ENCODE measurements at regions not wholly inside any gene's neighbourhood (a gene's known extent, or its start where the extent isn't known, plus 50 kb on each side); places are given as distances from the start of the nearest gene placed in this dataset.

GRCh38 chr5:93243481-93243880 lies 337.5 kb downstream of the NR2F1-AS1 start:
- TF ChIP-seq GATA3 (IDR thresholded peaks at IDR 0.05; ENCODE audit: low read depth, low read length) (no peak), GATA2 (IDR thresholded peaks at IDR 0.05; ENCODE audit: low read depth, low read length) (no peak)

GRCh38 chr5:93240228-93240834 lies 340.7 kb downstream of the NR2F1-AS1 start:
- TF ChIP-seq GATA2 (IDR thresholded peaks at IDR 0.05; ENCODE audit: low read depth, low read length): no peak
- no peak for TF ChIP-seq GATA3 (IDR thresholded peaks at IDR 0.05; ENCODE audit: low read depth, low read length)

- TF ChIP-seq GATA3 (IDR thresholded peaks at IDR 0.05; ENCODE audit: low read depth, low read length) (no peak), GATA2 (IDR thresholded peaks at IDR 0.05; ENCODE audit: low read depth, low read length) (no peak)
Measured at GRCh38 chr5:93236807-93237421, 344.1 kb downstream of the NR2F1-AS1 start.

- TF ChIP-seq GATA2 (IDR thresholded peaks at IDR 0.05; ENCODE audit: low read depth, low read length) (no peak), GATA3 (IDR thresholded peaks at IDR 0.05; ENCODE audit: low read depth, low read length) (no peak)
Measured at GRCh38 chr5:93235761-93236160, 345.3 kb downstream of the NR2F1-AS1 start.

- TF ChIP-seq GATA3 (IDR thresholded peaks at IDR 0.05; ENCODE audit: low read depth, low read length) (no peak), GATA2 (IDR thresholded peaks at IDR 0.05; ENCODE audit: low read depth, low read length) (no peak)
Measured at GRCh38 chr5:93226202-93226735, 354.8 kb downstream of the NR2F1-AS1 start.

- TF ChIP-seq GATA3 (IDR thresholded peaks at IDR 0.05; ENCODE audit: low read depth, low read length) (no peak), GATA2 (IDR thresholded peaks at IDR 0.05; ENCODE audit: low read depth, low read length) (no peak)
Measured at GRCh38 chr5:93225748-93226147, 355.3 kb downstream of the NR2F1-AS1 start.

- TF ChIP-seq GATA2 (IDR thresholded peaks at IDR 0.05; ENCODE audit: low read depth, low read length): no peak
- no peak for TF ChIP-seq GATA3 (IDR thresholded peaks at IDR 0.05; ENCODE audit: low read depth, low read length)
Measured at GRCh38 chr5:93224624-93225023, 356.4 kb downstream of the NR2F1-AS1 start.

GRCh38 chr5:93221773-93222172 lies 359.2 kb downstream of the NR2F1-AS1 start:
- no peak for TF ChIP-seq GATA2 (IDR thresholded peaks at IDR 0.05; ENCODE audit: low read depth, low read length)
- TF ChIP-seq GATA3 (IDR thresholded peaks at IDR 0.05; ENCODE audit: low read depth, low read length): no peak

GRCh38 chr5:93220431-93220830 lies 360.6 kb downstream of the NR2F1-AS1 start:
- TF ChIP-seq GATA3 (IDR thresholded peaks at IDR 0.05; ENCODE audit: low read depth, low read length): no peak

- TF ChIP-seq GATA2 (IDR thresholded peaks at IDR 0.05; ENCODE audit: low read depth, low read length) (no peak), GATA3 (IDR thresholded peaks at IDR 0.05; ENCODE audit: low read depth, low read length) (no peak)
Measured at GRCh38 chr5:93219641-93220145, 361.3 kb downstream of the NR2F1-AS1 start.

- TF ChIP-seq GATA2 (IDR thresholded peaks at IDR 0.05; ENCODE audit: low read depth, low read length): no peak
- TF ChIP-seq GATA3 (IDR thresholded peaks at IDR 0.05; ENCODE audit: low read depth, low read length): no peak
Measured at GRCh38 chr5:93209476-93209875, 371.5 kb downstream of the NR2F1-AS1 start.

- TF ChIP-seq GATA2 (IDR thresholded peaks at IDR 0.05; ENCODE audit: low read depth, low read length): no peak
- TF ChIP-seq GATA3 (IDR thresholded peaks at IDR 0.05; ENCODE audit: low read depth, low read length): no peak
Measured at GRCh38 chr5:93208141-93208751, 372.8 kb downstream of the NR2F1-AS1 start.

- TF ChIP-seq GATA2 (IDR thresholded peaks at IDR 0.05; ENCODE audit: low read depth, low read length) (no peak), GATA3 (IDR thresholded peaks at IDR 0.05; ENCODE audit: low read depth, low read length) (no peak)
Measured at GRCh38 chr5:93206203-93206602, 374.8 kb downstream of the NR2F1-AS1 start.

GRCh38 chr5:93201061-93201460 lies 380.0 kb downstream of the NR2F1-AS1 start:
- TF ChIP-seq GATA2 (IDR thresholded peaks at IDR 0.05; ENCODE audit: low read depth, low read length): no peak
- TF ChIP-seq GATA3 (IDR thresholded peaks at IDR 0.05; ENCODE audit: low read depth, low read length): no peak

GRCh38 chr5:93196986-93197385 lies 384.0 kb downstream of the NR2F1-AS1 start:
- TF ChIP-seq GATA3 (IDR thresholded peaks at IDR 0.05; ENCODE audit: low read depth, low read length): no peak
- no peak for TF ChIP-seq GATA2 (IDR thresholded peaks at IDR 0.05; ENCODE audit: low read depth, low read length)
